ENCODE measurements at regions not wholly inside any gene's neighbourhood (a gene's known extent, or its start where the extent isn't known, plus 50 kb on each side); places are given as distances from the start of the nearest gene placed in this dataset.

GRCh38 chr20:11230999-11231398 is 557.2 kb upstream of the JAG1 start:
- ChIA-PET POLR2A (no interaction called here), CTCF (ENCODE audit: unreplicated experiment) (no interaction called here)
- Histone ChIP-seq H3K9me2 (ENCODE audit: insufficient read depth, low read length) (no peaks in the 10 kb centered on the region), H4K20me1 (ENCODE audit: insufficient read depth, low read length) (no peaks in the 10 kb centered on the region), H3K36me3 (ENCODE audit: insufficient read depth, low read length) (no peaks in the 10 kb centered on the region), H2AFZ (ENCODE audit: low read length) (no peak overlapping the region), H3K4me2 (ENCODE audit: low read length) (no peak overlapping the region), H3K79me2 (ENCODE audit: insufficient read depth, low read depth, low read length) (no peaks in the 10 kb centered on the region), H3K4me3 (ENCODE audit: low read depth, low read length, poor library complexity, severe bottlenecking) (no peak overlapping the region), H3K4me1 (ENCODE audit: insufficient read depth, low read length, poor library complexity, severe bottlenecking) (no peaks in the 10 kb centered on the region), H3K9me3 (ENCODE audit: low read length) (no peaks in the 10 kb centered on the region), H3K27ac (ENCODE audit: low read depth, low read length, poor library complexity, severe bottlenecking) (no peak overlapping the region)
- intact Hi-C loops (cut with micrococcal nuclease; ENCODE audit: unreplicated experiment) = no loop called here
- no peak for DNase-seq (ENCODE audit: low spot score)
- no TSS peak for BruUV-seq (replicated peaks)
- TF ChIP-seq EZH2phosphoT487 (IDR thresholded peaks at IDR 0.05; ENCODE audit: borderline replicate concordance, low read depth, low read length) = no peak
- TF ChIP-seq, protein P1, sequence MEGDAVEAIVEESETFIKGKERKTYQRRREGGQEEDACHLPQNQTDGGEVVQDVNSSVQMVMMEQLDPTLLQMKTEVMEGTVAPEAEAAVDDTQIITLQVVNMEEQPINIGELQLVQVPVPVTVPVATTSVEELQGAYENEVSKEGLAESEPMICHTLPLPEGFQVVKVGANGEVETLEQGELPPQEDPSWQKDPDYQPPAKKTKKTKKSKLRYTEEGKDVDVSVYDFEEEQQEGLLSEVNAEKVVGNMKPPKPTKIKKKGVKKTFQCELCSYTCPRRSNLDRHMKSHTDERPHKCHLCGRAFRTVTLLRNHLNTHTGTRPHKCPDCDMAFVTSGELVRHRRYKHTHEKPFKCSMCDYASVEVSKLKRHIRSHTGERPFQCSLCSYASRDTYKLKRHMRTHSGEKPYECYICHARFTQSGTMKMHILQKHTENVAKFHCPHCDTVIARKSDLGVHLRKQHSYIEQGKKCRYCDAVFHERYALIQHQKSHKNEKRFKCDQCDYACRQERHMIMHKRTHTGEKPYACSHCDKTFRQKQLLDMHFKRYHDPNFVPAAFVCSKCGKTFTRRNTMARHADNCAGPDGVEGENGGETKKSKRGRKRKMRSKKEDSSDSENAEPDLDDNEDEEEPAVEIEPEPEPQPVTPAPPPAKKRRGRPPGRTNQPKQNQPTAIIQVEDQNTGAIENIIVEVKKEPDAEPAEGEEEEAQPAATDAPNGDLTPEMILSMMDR (conservative IDR thresholded peaks at IDR 0.05; ENCODE audit: low read length) = no peak

GRCh38 chr20:11231742-11232648 is 558.2 kb upstream of the JAG1 start:
- no peak overlapping the region for H3K4me3 ChIP-seq (ENCODE audit: low read depth, low read length, poor library complexity, severe bottlenecking)
- POLR2A ChIA-PET = no interaction called here
- no peak for DNase-seq (ENCODE audit: low spot score)

More at GRCh38 chr20:11231742-11232648, 558.2 kb upstream of the JAG1 start:
- H4K20me1 ChIP-seq (ENCODE audit: insufficient read depth, low read length) = no peaks in the 10 kb centered on the region
- BruUV-seq (replicated peaks) = no TSS peak
- no peak overlapping the region for H3K4me2 ChIP-seq (ENCODE audit: low read length)
- TF ChIP-seq EZH2phosphoT487 (IDR thresholded peaks at IDR 0.05; ENCODE audit: borderline replicate concordance, low read depth, low read length) = no peak
- TF ChIP-seq, protein P1 (conservative IDR thresholded peaks at IDR 0.05; ENCODE audit: low read length) = no peak
- CTCF ChIA-PET (ENCODE audit: unreplicated experiment) = no interaction called here
- no peak overlapping the region for H3K27ac ChIP-seq (ENCODE audit: low read depth, low read length, poor library complexity, severe bottlenecking)
- H3K9me3 ChIP-seq (ENCODE audit: low read length) = no peaks in the 10 kb centered on the region
- intact Hi-C loops (cut with micrococcal nuclease; ENCODE audit: unreplicated experiment) = no loop called here
- no peak overlapping the region for H2AFZ ChIP-seq (ENCODE audit: low read length)
- H3K4me1 ChIP-seq (ENCODE audit: insufficient read depth, low read length, poor library complexity, severe bottlenecking) = no peaks in the 10 kb centered on the region
- no peaks in the 10 kb centered on the region for H3K36me3 ChIP-seq (ENCODE audit: insufficient read depth, low read length)
- H3K79me2 ChIP-seq (ENCODE audit: insufficient read depth, low read depth, low read length) = no peaks in the 10 kb centered on the region
- H3K9me2 ChIP-seq (ENCODE audit: insufficient read depth, low read length) = no peaks in the 10 kb centered on the region
